GM19239 (cell line): ENCODE measurements at regions not wholly inside any gene's neighbourhood (a gene's known extent, or its start where the extent isn't known, plus 50 kb on each side); places are given as distances from the start of the nearest gene placed in this dataset.
"Not testable (repeated sequence)": the region's sequence is repeated elsewhere in the genome, so short reads cannot be mapped to it uniquely, and the experiment has no call there.

Source experiments
- DNase-seq: peaks from one replicate; pipeline ENCODE4 v3.0.0; 2011; ENCODE audit warnings: low spot score; ENCODE audit not compliant: insufficient read length
- FAIRE-seq: peaks from 2 replicates; lab custom pipeline; 2011; peaks lifted over from hg19 to GRCh38; lab: Jason Lieb, UNC

- DNase-seq (no peak), FAIRE-seq (no peak)
Measured at GRCh38 chr3:109963831-109964230, 626.5 kb upstream of the DPPA4 start.

DNA sequence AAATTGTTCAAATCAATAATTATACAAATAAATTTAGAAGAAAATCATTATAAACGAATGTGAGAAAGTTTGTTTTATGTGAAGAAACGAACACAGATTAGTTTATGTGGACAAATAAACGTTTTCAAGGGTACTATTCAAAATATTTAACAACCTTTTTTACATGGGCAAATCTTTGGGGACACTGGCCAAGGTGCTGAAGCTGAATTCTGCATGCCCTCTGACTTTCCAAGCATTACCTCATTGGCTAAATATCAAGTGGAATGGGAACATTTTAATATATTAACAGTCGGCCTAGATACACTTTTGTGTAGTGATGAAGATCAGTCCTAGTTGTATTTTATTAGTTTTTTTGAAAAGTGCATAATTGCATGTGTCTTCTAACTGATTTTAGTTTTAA, 636.4 kb upstream of the DPPA4 start:
- DNase-seq (no peak), FAIRE-seq (no peak)

DNA sequence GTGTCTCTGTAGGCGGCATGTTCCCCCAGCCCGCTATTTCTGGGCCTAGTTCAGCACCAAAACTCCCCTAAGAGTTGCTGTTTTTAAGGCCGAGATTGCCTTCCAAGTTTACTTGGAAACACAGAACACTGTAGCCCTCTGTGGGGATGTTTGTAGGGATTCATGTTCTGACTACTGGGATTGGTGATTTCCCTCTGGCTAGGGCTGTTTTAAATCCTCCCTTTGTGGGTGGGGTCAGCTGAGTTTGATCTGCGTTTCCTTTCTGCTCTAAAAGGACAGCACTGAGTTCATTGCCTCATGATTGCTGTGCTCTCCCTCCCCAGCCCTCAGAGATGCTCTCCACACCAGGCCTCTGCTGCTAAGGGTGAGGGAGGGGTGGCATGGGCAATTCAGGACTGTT, 640.6 kb upstream of the DPPA4 start:
- no peak for FAIRE-seq
- no peak for DNase-seq

GRCh38 chr3:109982201-109982600, 644.9 kb upstream of the DPPA4 start:
- no peak for DNase-seq

GRCh38 chr3:109984976-109985375, 647.6 kb upstream of the DPPA4 start:
- FAIRE-seq (no peak), DNase-seq (no peak)

More at GRCh38 chr3:109982201-109982600, 644.9 kb upstream of the DPPA4 start:
- FAIRE-seq: no peak

DNA sequence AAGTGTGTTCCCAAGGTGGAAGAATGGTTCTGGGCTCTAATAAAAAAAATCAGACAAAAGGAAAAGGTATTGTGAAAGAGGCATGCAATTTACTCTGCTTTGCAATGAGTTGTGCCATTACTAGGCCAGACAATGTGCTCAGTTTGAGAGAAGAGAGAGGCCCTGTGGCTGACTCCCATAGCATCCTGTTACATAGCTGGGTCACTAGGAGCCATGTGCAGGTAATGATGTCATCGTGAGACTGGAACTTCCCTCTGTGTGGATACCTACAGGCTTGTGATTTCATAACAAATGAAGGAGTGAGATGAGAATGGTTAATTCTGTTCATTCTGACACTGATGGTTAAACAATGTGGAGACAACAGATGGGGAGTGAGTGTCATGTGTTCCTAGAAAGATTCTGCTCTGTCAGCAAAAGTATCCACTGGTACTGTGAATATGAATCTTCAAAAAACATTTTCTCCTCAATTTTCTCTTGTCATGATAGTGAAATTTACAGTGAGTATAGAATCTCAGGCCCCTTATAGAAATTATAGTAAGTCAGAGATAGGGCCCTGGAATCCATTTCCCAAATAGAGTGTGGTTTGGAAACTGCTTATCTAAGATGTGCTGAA, 648.7 kb upstream of the DPPA4 start:
- FAIRE-seq (no peak), DNase-seq (no peak)

DNA sequence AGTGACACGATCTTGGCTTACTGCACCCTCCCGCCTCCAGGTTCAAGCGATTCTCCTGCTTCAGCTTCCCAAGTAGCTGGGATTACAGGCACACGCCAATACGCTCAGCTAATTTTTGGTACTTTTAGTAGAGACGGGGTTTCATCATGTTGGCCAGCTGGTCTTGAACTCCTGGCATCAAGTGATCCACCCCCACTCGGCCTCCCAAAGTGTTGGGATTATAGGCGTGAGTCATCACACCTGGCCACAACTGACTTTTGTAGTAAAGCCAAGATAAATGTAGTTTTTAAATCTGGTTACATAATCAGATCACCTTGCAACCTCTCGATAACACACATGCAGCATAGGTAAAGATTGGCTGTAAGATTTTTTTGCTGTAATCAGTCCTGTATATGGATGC, 657.5 kb upstream of the DPPA4 start:
- no peak for DNase-seq
- FAIRE-seq: no peak

GRCh38 chr3:109995377-109995776, 658.0 kb upstream of the DPPA4 start:
- FAIRE-seq: no peak

GRCh38 chr3:110001905-110002304, 664.6 kb upstream of the DPPA4 start:
- DNase-seq, FAIRE-seq: not testable (repeated sequence)

More at GRCh38 chr3:109995377-109995776, 658.0 kb upstream of the DPPA4 start:
- no peak for DNase-seq

DNA sequence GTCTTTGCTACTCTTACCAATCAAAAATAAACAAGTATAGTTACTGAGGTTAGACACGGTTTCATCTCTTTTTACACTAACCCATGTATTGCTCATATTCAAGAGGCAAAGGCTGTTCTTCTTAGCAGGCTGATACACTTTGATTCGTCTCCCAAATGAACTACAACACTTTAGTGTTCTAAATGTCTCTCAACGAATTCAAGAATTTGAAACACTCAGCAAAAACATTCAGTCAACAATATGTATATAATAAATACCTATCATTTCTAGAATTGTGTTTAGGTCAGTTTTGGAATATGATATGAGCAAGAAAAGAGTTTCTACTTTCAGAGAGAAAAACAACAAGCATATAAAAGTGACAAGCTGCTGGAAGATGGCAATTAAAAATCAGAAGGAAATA, 669.6 kb upstream of the DPPA4 start:
- no peak for FAIRE-seq

DNA sequence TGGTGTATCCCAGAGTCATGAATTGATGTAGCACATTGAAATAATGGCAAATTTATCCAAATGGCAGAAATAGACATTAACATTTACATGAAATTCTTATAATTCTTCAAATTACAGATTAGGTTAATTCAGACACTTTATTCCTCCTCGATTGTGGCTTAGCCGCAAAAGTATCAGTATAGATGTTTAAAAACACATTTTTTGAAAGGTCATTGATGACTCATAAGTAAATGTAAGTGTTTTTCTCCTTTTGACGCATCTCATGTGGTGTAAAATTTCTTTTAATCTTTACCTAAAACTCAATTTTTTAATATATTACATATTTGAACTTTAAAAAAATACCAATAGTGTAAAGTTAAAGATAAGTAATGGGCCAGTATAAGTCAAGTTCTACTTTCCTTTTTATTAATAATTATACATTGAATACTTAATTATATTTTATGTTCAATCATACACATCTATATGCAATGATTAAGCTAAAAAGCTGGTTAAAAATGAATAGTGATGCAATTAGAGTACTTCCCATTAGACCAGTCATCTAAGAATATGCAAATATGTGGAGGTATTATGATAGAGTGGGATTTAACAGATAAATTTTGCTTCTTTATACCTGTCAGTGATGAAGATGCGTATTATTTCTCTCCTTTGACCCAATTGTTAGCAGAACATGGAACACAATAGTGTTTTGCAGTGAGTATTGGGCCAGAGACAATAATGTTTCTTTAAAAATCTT, 678.1 kb upstream of the DPPA4 start:
- DNase-seq: no peak

More for the DNA sequence above, 669.6 kb upstream of the DPPA4 start:
- DNase-seq: no peak

DNA sequence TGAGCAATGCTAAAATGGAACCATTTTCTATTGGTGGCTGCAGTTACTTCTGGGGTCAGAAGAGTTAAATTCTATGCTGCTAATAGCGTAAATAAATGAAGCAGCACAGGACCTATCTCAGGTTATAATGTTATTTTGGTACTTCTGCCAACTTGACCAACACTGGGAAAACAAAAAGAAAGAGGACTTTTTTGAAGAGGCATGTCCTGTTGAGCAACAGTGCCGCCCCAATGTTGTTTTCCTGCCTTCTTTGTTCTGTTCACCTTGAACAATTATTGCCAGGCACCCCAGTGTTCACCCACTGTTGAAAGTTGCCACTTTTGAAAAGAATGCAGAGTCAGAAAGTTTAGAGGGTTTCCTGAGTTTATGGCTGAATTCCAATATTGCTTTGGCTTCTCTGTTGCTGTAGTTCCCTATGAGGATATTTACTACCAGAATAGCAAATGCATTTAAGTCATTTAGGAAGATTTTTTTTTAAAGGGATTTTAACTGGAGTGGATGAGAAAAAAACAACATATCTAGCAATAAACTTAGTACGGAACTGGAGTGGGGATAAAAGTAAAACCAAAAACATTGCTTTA, 679.0 kb upstream of the DPPA4 start:
- no peak for DNase-seq

More for the DNA sequence above, 678.1 kb upstream of the DPPA4 start:
- FAIRE-seq: no peak

DNA sequence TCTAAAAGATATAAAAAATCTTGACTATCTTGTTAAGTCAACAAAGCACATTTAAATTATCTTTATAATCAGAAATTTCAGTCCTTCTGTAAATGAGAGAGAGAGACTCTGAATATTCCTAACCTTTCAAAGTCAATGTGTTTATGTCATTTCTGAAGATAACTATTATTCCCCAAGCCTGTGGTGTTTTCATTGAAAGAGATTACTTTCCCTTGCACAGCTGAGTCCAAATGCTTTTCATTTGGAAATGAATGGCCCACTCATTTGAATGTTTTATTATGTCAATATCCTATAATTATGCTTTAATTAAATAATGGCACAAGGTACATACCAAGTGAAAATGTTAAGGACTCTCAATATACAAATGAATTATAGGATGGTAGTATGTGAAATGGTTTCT, 680.0 kb upstream of the DPPA4 start:
- DNase-seq (no peak), FAIRE-seq (no peak)

More for the DNA sequence above, 679.0 kb upstream of the DPPA4 start:
- FAIRE-seq: no peak

GRCh38 chr3:110021659-110022058, 684.3 kb upstream of the DPPA4 start:
- FAIRE-seq: no peak

GRCh38 chr3:110023022-110023421, 685.7 kb upstream of the DPPA4 start:
- DNase-seq: not testable (repeated sequence)

More at GRCh38 chr3:110021659-110022058, 684.3 kb upstream of the DPPA4 start:
- DNase-seq: no peak

GRCh38 chr3:110026421-110026820, 689.1 kb upstream of the DPPA4 start:
- FAIRE-seq: no peak
- no peak for DNase-seq

More at GRCh38 chr3:110023022-110023421, 685.7 kb upstream of the DPPA4 start:
- not testable (repeated sequence) for FAIRE-seq

GRCh38 chr3:110027446-110028080, 690.2 kb upstream of the DPPA4 start:
- no peak for DNase-seq
- no peak for FAIRE-seq

GRCh38 chr3:110031975-110032374, 694.6 kb upstream of the DPPA4 start:
- FAIRE-seq: no peak
- no peak for DNase-seq

GRCh38 chr3:110059431-110059830, 722.1 kb upstream of the DPPA4 start:
- FAIRE-seq: no peak
- no peak for DNase-seq

GRCh38 chr3:110062716-110063115, 725.4 kb upstream of the DPPA4 start:
- DNase-seq (no peak), FAIRE-seq (no peak)

GRCh38 chr3:110063178-110063577, 725.8 kb upstream of the DPPA4 start:
- DNase-seq (no peak), FAIRE-seq (no peak)
